Sciatic nerve (tissue), 2 donors: ENCODE measurements at regions not wholly inside any gene's neighbourhood (a gene's known extent, or its start where the extent isn't known, plus 50 kb on each side); places are given as distances from the start of the nearest gene placed in this dataset.
"Not testable (repeated sequence)": the region's sequence is repeated elsewhere in the genome, so short reads cannot be mapped to it uniquely, and the experiment has no call there.

Source experiments
- ATAC-seq: fragments of 200-7000 bp; cut with Tn5 transposase; one replicate; pipeline ENCODE4 v1.9.1; 2020; ENCODE audit warnings: mild to moderate bottlenecking, moderate library complexity
- DNase-seq: peaks from one replicate; pipeline ENCODE4 v3.0.0-alpha.2; 2020; ENCODE audit warnings: low spot score
- intact Hi-C: fragments of 100-400 bp; cut with DNase I; formaldehyde crosslinking; loops from one replicate; pipeline ENCODE4 v1.14.2; 2022
- donor health status: DM: no; HTN: no; CAD: no.
- donor health status: DM: no; HTN: no; CAD: no.

GRCh38 chr10:42230812-42231211, 407.6 kb downstream of the ZNF33B start:
- DNase-seq, intact Hi-C loops, ATAC-seq: not testable (repeated sequence)

- DNase-seq, ATAC-seq, intact Hi-C loops: not testable (repeated sequence)
Measured at GRCh38 chr10:42230115-42230514, 408.3 kb downstream of the ZNF33B start.

GRCh38 chr10:42227859-42228258, 410.5 kb downstream of the ZNF33B start:
- intact Hi-C loops, DNase-seq: not testable (repeated sequence)

GRCh38 chr10:42193588-42193987, 444.8 kb downstream of the ZNF33B start:
- ATAC-seq, DNase-seq, intact Hi-C loops: not testable (repeated sequence)

More at GRCh38 chr10:42227859-42228258, 410.5 kb downstream of the ZNF33B start:
- ATAC-seq = not testable (repeated sequence)

- ATAC-seq, DNase-seq, intact Hi-C loops: not testable (repeated sequence)
Measured at GRCh38 chr10:42192450-42192849, 445.9 kb downstream of the ZNF33B start.

GRCh38 chr10:42187501-42188195, 450.7 kb downstream of the ZNF33B start:
- DNase-seq, intact Hi-C loops, ATAC-seq: not testable (repeated sequence)

- ATAC-seq, DNase-seq, intact Hi-C loops: not testable (repeated sequence)
Measured at GRCh38 chr10:42177793-42178689, 460.3 kb downstream of the ZNF33B start.

- intact Hi-C loops = no loop called here
Measured at GRCh38 chr10:42177077-42177792, 461.1 kb downstream of the ZNF33B start.

GRCh38 chr10:42150428-42151061, 487.8 kb downstream of the ZNF33B start:
- ATAC-seq (no peak), DNase-seq (no peak)
- intact Hi-C loops = no loop called here

More at GRCh38 chr10:42177077-42177792, 461.1 kb downstream of the ZNF33B start:
- ATAC-seq = no peak
- DNase-seq = no peak

GRCh38 chr10:42149722-42150427, 488.5 kb downstream of the ZNF33B start:
- DNase-seq = peak; percentile 54
- ATAC-seq = no peak

GRCh38 chr10:42149027-42149700, 489.2 kb downstream of the ZNF33B start:
- ATAC-seq (no peak), DNase-seq (peak; percentile 60)
- intact Hi-C loops = no loop called here

More at GRCh38 chr10:42149722-42150427, 488.5 kb downstream of the ZNF33B start:
- intact Hi-C loops = no loop called here

GRCh38 chr10:42146165-42146564, 492.2 kb downstream of the ZNF33B start:
- ATAC-seq, intact Hi-C loops: not testable (repeated sequence)

GRCh38 chr10:42138023-42138422, 500.3 kb downstream of the ZNF33B start:
- ATAC-seq, DNase-seq, intact Hi-C loops: not testable (repeated sequence)

More at GRCh38 chr10:42146165-42146564, 492.2 kb downstream of the ZNF33B start:
- not testable (repeated sequence) for DNase-seq

GRCh38 chr10:42113158-42113450, 525.3 kb downstream of the ZNF33B start:
- DNase-seq (no peak), ATAC-seq (no peak)
- intact Hi-C loops = no loop called here

- DNase-seq = peak; percentile 48
- intact Hi-C loops = no loop called here
- no peak for ATAC-seq
Measured at GRCh38 chr10:42112331-42113157, 525.8 kb downstream of the ZNF33B start.

- DNase-seq (peak; percentile 46), ATAC-seq (no peak)
- intact Hi-C loops = no loop called here
Measured at GRCh38 chr10:42111661-42112330, 526.6 kb downstream of the ZNF33B start.
